NCI-H187 (cell line): ENCODE measurements at regions not wholly inside any gene's neighbourhood (a gene's known extent, or its start where the extent isn't known, plus 50 kb on each side); places are given as distances from the start of the nearest gene placed in this dataset.
"Not testable (repeated sequence)": the region's sequence is repeated elsewhere in the genome, so short reads cannot be mapped to it uniquely, and the experiment has no call there.

ENCODE experiments used
- DNase-seq, 2 experiments: peaks; one replicate each; lab custom pipeline; 2025; lab: John Stamatoyannopoulos, UW

DNA sequence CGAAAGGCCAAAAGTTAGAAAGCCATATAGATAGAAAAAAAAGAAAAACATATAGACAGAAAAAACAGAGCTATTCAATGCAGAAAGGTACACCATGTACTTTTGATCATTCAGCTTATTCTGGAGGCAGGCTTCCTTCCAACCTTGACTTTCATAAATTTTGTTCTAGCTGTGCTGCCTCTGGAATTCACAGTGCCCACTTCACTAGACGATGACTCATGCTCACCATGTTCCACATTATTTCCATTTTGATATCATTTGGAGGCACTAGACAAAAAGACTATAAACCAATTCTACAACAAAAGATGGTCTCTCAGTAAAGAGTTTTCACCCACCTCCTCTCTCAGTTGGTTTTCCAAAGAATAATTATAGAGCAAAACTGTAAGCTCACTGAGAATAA lies 229.0 kb upstream of the IPO5 start:
- DNase-seq: no peak

DNA sequence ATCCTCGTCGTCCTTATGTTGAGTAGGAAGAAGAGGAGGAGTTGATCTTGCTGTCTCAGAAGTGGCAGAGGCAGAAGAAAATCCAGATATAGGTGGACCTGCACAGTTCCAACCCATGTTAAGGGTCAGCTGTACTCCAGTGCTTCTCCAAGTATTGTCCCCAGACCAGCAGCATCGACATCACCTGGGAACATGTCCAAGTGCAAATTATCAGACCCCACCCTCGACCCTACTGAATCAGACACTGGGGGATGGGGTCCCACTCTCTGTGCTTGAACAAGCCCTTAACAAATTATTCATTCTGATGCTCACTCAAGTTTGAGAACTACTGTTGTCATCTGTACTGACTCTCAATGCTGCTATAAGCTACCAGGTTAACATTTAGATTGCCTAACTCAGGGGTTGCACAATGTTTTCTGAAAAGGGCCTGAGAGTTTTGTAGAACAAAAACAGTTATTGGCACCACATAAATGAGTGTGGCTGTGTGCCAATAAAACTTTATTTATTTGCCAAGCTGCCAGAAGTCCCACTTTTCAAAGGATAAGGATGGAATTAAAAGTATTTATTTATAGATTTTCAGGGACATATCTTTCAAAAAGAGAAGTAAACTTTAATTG lies 226.7 kb upstream of the IPO5 start:
- no peak for DNase-seq

DNA sequence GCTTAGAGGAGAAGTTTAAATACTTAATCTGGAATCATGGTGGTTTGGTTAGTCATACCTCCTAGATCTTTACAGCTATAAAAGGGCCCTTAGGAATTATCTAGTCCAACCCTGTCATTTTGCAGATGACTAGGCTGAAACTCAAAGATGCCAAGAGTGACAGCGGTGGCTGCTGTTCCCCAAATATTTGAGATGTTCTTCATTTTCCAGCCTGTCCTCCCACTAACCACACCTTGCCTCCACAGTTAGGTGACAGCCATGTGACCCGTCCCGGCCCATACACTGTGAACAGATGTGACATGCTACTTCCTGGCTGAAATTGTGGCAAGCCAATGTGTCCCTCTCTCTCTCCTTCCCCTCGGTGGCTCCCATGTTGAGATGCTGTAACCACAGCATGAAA lies 225.5 kb upstream of the IPO5 start:
- no peak for DNase-seq

DNA sequence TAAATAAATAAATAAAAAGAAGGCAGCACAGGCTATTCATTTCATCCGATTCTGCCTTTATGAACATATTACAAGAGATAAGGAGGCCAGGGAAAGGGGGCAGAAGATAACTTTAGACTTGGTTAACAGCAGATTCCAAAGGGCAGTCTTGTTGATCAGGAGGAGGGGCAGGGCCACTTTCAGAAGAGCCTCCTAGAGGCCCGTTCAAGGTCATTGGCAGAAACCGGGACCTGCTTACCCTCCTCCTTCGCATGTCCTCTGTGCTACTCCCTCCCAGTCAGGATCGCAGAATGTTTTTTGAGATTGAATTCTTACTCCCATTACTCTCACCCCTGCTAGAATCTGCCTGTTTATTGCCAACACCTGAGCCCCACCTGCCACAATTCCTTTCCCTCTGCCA lies 217.0 kb upstream of the IPO5 start:
- no peak for DNase-seq

DNA sequence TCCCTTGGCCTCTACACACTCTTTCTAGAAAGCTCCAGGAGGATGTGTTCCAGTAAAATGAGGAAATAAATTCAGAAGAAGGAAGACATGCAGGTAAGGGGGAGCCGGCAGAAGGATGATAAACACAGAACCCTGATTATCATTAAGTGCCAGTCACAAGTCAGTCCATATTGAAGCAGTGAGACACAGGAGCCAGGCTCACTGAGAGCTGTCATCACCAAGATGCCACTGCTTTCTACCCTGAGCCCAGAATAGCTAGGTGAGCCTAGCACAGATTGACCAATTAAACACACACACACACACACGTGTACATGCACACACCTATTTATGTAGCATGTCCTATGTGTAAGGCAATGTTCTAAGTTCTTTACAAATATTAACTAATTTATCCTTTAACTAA lies 211.4 kb upstream of the IPO5 start:
- no peak for DNase-seq

DNA sequence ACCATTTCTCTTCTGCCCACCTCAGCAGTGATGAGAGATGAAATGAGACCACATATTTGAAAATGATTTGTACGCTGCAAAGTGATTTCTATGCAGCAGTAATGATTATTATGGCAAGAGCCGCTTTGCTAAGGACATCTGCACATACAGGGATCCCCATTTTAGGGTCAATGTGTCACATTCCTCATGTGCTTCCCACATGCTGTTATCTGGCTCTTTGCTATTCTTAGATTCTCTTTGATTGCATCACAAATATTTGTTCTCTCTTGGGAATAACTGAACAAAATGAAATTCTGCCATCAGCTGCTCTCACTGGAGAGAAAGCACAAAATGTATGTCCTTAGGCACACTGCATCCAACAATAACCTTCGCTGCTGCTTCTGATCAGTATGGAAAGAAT lies 209.5 kb upstream of the IPO5 start:
- DNase-seq: no peak

DNA sequence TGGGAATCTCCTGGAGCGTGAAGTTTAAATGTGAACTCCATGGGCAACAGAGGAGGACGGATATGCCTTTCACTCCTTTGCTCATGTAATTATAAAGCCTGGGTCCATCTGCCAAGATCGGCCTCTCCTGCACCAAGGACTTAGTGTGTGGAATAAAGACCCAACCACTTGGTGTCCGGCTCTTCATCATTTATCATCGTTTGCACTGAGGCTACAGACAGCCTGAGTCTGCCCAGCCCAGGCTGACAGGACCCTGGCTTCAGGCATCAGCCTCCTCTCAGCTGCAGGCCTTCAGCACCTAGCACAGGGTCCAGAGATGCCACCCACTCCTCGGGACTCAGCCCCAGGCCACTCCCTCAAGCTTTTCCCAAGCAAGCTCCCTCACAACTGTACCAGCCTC lies 206.8 kb upstream of the IPO5 start:
- DNase-seq: no peak

DNA sequence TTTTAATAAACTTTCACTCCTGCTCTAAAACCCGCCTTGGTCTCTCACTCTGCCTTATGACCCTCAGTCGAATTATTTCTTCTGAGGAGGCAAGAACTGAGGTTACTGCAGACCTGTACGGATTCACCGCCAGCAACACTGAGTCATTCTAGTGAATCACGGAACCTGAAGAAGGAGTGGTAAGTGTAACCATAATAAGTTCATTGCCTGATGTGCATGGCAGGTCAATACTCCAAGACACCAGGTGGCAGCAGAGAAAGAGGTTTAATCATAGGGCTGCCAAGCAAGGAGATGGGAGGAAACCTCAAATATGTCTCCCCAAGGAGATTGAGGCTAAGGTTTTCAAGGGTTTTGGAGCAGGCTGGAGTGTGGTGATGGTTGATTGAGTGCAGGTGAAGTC lies 204.3 kb upstream of the IPO5 start:
- DNase-seq: no peak

DNA sequence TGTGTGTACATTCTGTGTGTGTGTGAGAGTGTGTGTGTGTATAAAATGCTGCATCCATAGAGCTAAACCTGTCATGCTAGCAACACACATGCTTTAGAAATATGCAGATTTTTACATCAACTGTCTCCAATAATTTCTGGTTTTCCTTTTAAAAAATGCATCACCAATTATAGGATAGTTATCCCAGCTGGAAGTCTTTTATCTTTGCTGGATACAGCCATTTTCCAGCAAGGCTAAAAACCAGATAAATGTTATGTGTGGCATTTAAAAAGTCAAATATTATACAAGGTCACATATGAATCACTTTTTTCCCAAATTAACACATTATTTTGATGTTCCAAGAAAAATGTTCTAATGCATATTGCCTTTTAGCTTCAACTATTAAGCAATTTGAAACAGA lies 202.0 kb upstream of the IPO5 start:
- DNase-seq: no peak

DNA sequence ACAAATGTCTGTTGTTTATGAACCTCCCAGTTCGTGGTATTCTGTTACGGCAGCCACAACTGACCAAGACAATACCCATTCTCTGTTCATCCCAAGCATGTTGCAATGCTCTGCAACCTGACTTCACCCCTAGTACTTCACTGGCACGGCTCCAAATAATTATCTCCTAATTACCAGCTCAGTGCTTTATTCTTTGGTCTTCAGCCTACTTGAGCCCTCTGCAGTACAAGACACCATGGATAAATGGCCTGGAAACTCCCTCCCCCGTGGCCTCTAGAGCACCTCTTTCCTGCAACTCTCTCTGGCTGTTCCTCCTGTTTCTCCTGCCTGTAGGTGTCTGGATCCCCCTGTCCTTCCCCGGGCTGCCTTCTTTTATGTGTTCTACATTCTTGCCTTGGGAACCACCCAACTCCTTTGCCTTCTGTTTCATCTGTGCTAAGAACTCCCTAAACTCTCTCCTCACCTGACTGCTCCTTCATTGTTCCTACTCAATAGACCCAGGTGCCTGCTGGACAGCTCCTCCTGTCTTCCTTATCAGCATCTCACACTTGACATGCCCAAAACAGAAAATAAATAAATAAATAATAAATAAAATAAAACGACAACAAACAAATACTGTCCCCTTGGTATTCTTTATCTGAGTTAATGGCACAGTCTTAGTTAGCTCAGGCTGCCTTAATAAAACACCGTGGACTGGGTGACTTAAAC lies 200.4 kb upstream of the IPO5 start:
- DNase-seq: peak in 1 of 2 experiments; percentile 6

DNA sequence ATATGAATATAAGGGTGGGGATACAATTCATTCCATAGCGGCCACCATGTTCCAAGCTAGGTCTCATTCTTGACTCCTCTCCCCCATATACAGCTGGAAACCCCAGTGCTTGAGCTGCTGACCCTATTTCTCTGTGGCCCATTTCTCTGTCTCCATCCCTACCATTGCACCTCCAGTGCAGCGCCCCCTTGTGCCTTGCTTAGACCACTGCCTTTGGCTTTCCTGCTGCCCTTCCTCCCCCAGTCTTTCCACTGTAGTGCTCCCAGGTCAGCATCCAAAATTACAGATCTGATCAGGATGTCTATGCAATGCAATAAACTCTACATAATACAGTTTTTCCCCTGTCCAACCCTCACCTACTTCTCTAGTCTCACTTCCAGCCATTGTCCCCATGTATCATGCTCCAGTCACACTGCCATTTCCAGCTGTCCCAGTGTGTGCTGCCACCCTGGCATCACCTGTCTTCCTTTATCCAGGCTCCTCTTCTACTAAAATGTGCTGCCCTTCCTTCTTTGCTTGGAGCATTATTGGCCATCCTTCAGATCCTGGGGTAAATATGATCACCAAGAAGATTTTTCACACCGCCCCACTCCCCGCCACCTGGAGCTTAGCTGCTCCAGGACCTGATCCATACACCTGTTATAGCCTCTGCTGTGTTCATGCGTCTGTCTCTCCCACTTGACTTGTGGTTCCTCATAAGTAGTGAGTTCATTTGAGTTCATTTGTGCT lies 199.4 kb upstream of the IPO5 start:
- DNase-seq: no peak

DNA sequence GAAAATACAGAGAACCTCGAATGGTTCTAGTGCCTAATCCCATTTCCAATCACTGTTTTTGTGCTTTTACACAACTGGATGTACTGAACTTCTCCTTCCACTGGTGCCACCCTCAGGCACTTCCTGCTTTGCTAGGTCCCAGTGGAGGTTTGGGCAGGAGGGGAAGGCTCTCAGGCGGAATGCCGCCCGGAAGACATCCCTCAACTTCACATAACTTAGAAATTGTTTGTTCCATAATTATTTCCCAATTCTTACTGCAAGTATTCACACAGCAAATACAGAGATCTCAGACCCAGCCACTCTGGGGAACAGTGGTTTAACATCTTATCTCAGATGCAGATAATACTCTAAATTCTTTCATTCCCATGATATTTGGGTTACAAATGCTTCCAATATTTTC lies 195.7 kb upstream of the IPO5 start:
- DNase-seq: no peak

DNA sequence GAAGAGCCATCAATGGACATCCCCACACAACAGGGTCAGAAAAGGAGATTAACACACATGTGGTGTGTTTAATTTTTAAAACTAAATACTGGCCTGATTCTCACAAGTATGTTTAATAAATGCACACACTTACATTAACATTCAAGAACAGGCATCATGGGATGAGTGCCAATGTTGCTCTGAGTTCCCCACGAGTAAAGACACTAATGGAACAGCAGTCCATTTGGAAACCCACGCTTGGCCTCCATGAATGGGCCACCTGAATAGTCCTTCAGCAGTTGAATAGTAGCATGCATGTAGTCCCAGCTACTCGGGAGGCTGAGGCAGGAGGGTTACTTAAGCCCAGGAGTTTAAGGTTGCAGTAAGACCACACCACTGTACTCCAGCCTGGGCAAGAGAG lies 195.2 kb upstream of the IPO5 start:
- DNase-seq: no peak

DNA sequence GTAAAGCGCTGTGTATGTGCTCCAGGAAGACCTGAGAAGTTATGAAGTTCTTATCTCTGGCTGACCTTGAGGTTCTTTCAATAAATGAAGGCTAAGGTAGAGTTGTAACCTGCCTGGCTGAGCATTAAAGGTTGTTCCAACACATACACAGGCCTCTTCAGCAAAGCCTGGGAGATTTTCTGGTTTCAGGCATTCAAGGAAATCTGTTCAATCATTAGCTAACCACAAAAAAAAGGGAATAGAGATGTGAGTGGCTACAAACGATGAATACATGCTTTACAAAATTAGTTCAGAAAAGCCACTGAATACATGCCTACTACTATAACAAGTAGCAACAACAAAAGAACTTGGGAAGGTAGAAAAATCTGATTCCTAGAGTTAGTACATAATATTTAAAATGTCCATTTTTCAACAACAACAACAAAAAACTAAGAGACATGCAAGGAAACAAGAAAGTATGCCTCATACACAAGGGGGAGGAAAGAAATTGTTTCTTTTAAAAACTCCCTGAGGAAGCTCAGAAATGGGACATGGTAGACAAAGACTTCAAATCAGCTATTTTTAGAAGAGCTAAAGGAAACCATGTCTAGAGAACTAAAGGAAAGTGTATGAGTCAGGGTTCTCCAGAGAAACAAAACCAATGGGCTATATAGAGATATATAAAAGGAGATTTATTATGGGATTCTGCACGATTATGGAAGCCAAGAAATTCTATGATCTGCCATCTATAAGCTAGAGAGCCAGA lies 191.5 kb upstream of the IPO5 start:
- no peak for DNase-seq

DNA sequence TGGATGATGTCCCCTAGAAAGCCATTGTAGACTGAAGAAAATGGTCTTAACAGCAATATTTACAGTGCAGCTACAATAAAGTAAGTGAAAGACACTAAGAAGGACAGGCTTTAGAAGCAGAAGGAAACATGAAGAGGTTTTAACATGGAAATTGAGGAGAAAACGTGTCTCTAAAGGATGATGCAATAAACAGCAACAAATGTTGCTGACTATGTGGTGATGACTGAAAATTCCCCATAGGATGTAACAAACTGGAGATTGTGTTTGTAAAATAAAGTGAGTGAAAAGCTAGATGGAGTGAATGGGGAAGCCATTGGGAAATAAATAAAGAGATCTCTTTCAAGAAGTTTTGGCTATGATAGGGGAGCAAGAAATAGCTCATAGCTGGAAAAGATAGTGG lies 186.7 kb upstream of the IPO5 start:
- DNase-seq: no peak

DNA sequence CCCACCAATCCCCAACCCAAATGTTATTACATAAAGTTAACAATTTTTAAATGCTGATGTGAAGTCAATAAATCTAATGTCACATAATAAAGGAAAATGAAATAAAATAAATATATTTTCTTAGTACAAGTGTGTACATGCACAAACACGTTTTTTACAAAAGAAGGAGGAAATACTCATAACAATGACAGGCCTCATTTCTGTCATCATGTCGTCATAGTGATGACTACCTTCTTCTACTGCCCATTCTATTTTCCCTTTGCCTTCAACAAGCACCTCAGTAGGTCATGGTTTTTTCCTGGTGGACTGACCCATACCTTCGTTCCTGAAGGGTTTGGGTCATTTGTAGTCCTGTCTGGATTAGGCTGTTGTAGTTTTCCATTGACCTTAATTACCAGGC lies 185.3 kb upstream of the IPO5 start:
- DNase-seq: no peak

DNA sequence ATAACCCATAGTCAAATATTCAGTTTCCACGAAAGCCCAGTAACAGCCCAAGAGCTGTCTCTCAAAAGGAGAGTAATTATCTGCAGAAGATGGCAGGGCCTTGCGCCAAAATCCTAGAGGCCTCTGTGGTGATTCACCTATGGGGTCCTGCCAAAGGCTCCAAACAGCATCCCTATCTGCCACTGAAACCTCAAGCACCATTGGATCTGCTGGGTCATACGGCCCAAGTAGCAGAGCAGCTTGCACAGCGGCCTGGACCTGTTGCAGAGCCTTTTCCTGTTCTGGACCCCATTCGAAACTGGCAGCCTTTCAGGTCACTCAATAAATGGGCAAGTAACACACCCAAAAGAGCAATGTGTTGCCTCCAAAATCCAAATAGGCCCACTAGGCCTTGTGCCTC lies 183.2 kb upstream of the IPO5 start:
- not testable (repeated sequence) for DNase-seq

DNA sequence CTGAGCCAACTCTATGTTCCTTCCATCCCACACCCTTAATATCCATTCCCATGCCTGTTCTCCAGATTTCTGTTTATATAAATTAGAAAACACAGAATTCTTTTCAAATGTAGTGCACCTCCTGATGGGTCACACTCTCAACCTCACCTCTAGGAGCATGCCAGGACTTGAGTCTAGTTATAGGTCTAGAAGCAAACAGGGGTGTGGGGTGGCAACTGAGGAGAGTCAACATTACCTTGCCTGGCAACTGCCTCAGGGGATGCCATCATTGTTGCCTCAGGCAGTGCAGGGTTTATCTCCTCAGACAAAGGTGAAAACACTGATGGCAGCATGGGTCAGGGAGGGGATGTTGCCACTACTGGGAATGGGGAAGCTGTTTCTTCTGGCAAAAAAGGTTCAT lies 181.0 kb upstream of the IPO5 start:
- DNase-seq: not testable (repeated sequence)

DNA sequence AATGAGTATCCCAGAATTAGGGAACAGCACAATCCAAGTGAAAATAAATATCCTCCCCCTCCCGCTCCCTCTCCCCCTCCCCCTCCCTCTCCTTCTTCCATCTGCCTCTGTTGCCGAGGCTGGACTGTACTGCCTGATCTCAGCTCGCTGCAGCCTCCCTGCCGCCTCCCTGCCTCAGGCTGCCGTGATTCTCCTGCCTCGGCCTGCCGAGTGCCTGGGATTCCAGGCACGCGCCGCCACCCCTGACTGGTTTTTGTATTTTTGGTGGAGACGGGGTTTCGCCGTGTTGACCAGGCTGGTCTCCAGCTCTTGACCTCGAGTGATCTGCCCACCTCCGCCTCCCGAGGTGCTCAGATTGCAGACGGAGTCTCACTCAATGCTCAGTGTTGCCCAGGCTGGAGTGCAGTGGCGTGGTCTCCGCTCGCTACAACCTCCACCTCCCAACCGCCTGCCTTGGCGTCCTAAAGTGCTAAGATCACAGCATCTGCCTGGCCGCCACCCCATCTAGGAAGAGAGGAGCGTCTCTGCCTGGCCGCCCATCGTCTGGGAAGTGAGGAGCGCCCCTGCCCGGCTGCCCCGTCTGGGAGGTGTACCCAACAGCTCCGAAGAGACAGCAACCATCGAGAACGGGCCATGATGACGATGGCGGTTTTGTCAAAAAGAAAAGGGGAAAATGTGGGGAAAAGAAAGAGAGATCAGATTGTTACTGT lies 178.9 kb upstream of the IPO5 start:
- not testable (repeated sequence) for DNase-seq

DNA sequence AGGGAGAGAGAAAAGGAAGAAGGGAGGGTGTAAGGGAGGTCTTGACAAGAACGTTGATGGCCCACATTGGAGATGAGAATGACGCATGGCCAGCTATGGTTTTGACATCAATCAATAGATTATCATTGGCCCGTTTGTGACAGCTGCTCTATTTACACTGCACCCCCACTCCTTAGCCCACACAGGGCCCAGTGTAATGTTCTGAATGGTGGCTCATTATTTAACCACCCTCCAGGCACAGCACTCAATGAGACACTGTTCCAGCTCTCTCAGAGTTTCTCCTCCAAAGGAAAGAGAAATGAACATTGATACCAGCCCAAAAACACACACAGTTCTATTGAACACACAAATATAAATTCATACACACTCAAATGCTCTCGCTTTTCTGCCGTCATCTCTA lies 173.0 kb upstream of the IPO5 start:
- no peak for DNase-seq

DNA sequence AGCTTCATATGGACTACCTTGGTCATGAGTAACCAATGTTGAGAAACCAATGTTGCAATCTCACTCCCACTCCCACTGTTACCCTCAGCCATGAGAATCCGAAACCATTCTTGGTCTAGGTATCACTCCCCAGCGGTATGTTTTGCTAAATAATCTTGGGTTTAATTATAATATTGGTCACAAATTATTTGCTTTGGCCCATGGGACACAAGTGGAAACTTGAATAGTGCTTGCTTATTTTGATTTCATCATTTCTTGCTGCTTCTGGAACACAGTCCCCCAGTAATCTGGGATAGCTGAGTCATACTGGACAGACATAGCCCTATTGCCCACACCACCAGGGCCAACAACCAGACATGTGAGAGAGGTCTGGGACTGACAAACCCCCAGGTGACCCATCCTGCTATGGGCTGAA lies 171.6 kb upstream of the IPO5 start:
- DNase-seq: no peak

DNA sequence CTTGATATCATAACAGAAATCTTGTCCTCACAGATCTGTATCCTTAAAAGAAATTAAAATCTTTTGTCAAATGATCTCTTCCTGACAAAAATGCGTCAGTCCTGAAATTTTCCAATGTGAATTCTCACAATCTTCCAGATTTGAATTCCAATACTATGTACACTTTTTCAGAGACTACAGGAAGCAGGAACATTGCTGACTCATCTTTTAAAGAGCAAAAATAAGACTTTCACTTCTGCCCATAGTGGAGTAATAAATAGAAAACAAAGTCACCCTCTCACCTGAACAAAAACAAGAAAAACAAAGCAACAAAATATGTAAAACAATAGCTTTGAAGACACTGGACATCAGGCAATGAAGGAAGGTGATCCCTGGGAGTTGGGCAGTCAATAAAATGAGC lies 167.0 kb upstream of the IPO5 start:
- DNase-seq: no peak
